RWPE2 (cell line): ENCODE measurements at regions not wholly inside any gene's neighbourhood (a gene's known extent, or its start where the extent isn't known, plus 50 kb on each side); places are given as distances from the start of the nearest gene placed in this dataset.

Source experiments
- ATAC-seq: fragments of 200-7000 bp; cut with Tn5 transposase; 3 replicates; pipeline ENCODE4 v1.9.1; 2021; ENCODE audit warnings: low read depth
- DNase-seq: peaks from one replicate; pipeline ENCODE4 v3.0.0-alpha.2; 2020; ENCODE audit warnings: low spot score
- H3K27ac ChIP-seq: fragments of 450-650 bp; 2 replicates; pipeline ENCODE4 v1.5.1; 2017; ENCODE audit warnings: mild to moderate bottlenecking; ENCODE audit not compliant: poor library complexity, severe bottlenecking
- H3K27me3 ChIP-seq: fragments of 250-450 bp; sonication (Bioruptor Pico); 2 replicates; pipeline ENCODE4 v1.5.1; 2021; ENCODE audit warnings: mild to moderate bottlenecking, moderate library complexity; ENCODE audit not compliant: insufficient read depth, poor library complexity, severe bottlenecking
- H3K36me3 ChIP-seq: fragments of 250-450 bp; sonication (Bioruptor Pico); 2 replicates; pipeline ENCODE4 v1.5.1; 2020; ENCODE audit warnings: low read depth, mild to moderate bottlenecking, moderate library complexity
- H3K4me1 ChIP-seq: fragments of 250-450 bp; sonication (Bioruptor Pico); 2 replicates; pipeline ENCODE4 v1.5.1; 2021; ENCODE audit warnings: mild to moderate bottlenecking, moderate library complexity; ENCODE audit not compliant: insufficient read depth, poor library complexity, severe bottlenecking
- H3K4me3 ChIP-seq: fragments of 250-450 bp; sonication (Bioruptor Pico); 2 replicates; pipeline ENCODE4 v1.5.1; 2021; ENCODE audit warnings: mild to moderate bottlenecking, moderate library complexity; ENCODE audit not compliant: severe bottlenecking
- H3K9me3 ChIP-seq: fragments of 250-450 bp; sonication (Bioruptor Pico); 2 replicates; pipeline ENCODE4 v1.5.1; 2021; ENCODE audit warnings: mild to moderate bottlenecking, moderate library complexity; ENCODE audit not compliant: severe bottlenecking
- TF ChIP-seq, protein P1 (sequence below): fragments of 450-650 bp; IDR thresholded peaks from one replicate; pipeline ENCODE4 v1.5.1; 2017; ENCODE audit warnings: mild to moderate bottlenecking, moderate library complexity; ENCODE audit not compliant: poor library complexity, severe bottlenecking

DNA sequence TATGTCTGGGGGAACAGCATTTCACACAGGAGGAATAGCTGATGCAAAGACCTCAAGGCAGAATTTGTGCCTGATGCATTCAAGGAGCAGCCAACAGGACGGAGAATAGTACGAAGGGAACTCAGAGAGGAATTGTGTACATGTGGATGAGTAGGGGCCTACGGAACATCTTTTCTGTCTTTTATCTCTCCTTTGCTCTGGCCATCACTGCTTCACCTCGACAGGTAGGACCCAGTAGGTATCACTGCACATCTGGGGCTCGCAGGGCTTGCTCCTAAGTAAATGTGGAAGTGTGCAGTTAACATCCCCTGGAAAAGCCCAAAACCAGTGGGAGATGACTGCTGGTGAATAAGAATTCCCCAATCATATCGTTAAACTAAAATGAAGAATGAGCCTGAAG, 56.4 kb upstream of the POU1F1 start:
- Histone ChIP-seq H3K27me3 (no peaks in the 10 kb centered on the region), H3K4me1 (peaks cover 28% of the 10 kb centered on the region), H3K4me3 (no peak overlapping the region), H3K36me3 (no peaks in the 10 kb centered on the region), H3K27ac (peak overlapping the region; percentile 94), H3K9me3 (peaks cover 2% of the 10 kb centered on the region)
- DNase-seq (no peak), ATAC-seq (no peak)
- TF ChIP-seq, protein P1, sequence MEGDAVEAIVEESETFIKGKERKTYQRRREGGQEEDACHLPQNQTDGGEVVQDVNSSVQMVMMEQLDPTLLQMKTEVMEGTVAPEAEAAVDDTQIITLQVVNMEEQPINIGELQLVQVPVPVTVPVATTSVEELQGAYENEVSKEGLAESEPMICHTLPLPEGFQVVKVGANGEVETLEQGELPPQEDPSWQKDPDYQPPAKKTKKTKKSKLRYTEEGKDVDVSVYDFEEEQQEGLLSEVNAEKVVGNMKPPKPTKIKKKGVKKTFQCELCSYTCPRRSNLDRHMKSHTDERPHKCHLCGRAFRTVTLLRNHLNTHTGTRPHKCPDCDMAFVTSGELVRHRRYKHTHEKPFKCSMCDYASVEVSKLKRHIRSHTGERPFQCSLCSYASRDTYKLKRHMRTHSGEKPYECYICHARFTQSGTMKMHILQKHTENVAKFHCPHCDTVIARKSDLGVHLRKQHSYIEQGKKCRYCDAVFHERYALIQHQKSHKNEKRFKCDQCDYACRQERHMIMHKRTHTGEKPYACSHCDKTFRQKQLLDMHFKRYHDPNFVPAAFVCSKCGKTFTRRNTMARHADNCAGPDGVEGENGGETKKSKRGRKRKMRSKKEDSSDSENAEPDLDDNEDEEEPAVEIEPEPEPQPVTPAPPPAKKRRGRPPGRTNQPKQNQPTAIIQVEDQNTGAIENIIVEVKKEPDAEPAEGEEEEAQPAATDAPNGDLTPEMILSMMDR = no peak

GRCh38 chr3:87329065-87329464, 52.7 kb upstream of the POU1F1 start:
- Histone ChIP-seq H3K4me1 (peaks cover 15% of the 10 kb centered on the region), H3K36me3 (no peaks in the 10 kb centered on the region), H3K27ac (no peak overlapping the region), H3K9me3 (peaks cover 3% of the 10 kb centered on the region), H3K27me3 (no peaks in the 10 kb centered on the region), H3K4me3 (no peak overlapping the region)
- no peak for DNase-seq
- ATAC-seq = no peak
- TF ChIP-seq, protein P1 = no peak
